HL-60 (cell line): ENCODE measurements at regions not wholly inside any gene's neighbourhood (a gene's known extent, or its start where the extent isn't known, plus 50 kb on each side); places are given as distances from the start of the nearest gene placed in this dataset.

Experiments used
- DNase-seq, 2 experiments: peaks; one replicate each; pipeline ENCODE4 v3.0.0-alpha.2; 2010 to 2020; ENCODE audit warnings: low read depth in 1 of 2, low spot score in 1 of 2
- H3K27ac ChIP-seq: fragments of 250-450 bp; sonication (Bioruptor Pico); replicated peaks from 2 replicates; pipeline ENCODE4 v1.5.1; 2020; ENCODE audit warnings: mild to moderate bottlenecking, moderate library complexity
- H3K27me3 ChIP-seq: fragments of 250-450 bp; sonication (Bioruptor Pico); 2 replicates; pipeline ENCODE4 v1.5.1; 2021; ENCODE audit warnings: mild to moderate bottlenecking, moderate library complexity; ENCODE audit not compliant: insufficient read depth, poor library complexity, severe bottlenecking
- H3K4me3 ChIP-seq: replicated peaks from 2 replicates; pipeline ENCODE4 v1.5.1; 2011; ENCODE audit warnings: mild to moderate bottlenecking, control low read depth, low read length; ENCODE audit not compliant: insufficient read depth
- CTCF ChIP-seq: IDR thresholded peaks from one replicate; pipeline ENCODE4 v1.5.1; 2011; ENCODE audit warnings: low read length, control low read depth, inconsistent platforms; ENCODE audit not compliant: insufficient read depth
- GABPA ChIP-seq: IDR thresholded peaks from 2 replicates; pipeline ENCODE4 v1.6.1; 2012; ENCODE audit warnings: low read depth
- POLR2AphosphoS5 ChIP-seq: IDR thresholded peaks from 2 replicates; pipeline ENCODE4 v1.6.1; 2012; ENCODE audit warnings: low read depth
- REST ChIP-seq: IDR thresholded peaks from 2 replicates; pipeline ENCODE4 v1.6.1; 2012; ENCODE audit warnings: low read depth; ENCODE audit not compliant: insufficient replicate concordance
- SPI1 ChIP-seq: IDR thresholded peaks from 2 replicates; pipeline ENCODE4 v1.6.1; 2012; ENCODE audit warnings: low read depth, mild to moderate bottlenecking, borderline replicate concordance

GRCh38 chr4:11720292-11720691 is 291.6 kb upstream of the HS3ST1 start:
- Histone ChIP-seq H3K4me3 (no peak overlapping the region), H3K27me3 (no peaks in the 10 kb centered on the region), H3K27ac (no peak overlapping the region)
- TF ChIP-seq CTCF (peak; percentile 19), SPI1 (no peak)
- no peak for DNase-seq

DNA sequence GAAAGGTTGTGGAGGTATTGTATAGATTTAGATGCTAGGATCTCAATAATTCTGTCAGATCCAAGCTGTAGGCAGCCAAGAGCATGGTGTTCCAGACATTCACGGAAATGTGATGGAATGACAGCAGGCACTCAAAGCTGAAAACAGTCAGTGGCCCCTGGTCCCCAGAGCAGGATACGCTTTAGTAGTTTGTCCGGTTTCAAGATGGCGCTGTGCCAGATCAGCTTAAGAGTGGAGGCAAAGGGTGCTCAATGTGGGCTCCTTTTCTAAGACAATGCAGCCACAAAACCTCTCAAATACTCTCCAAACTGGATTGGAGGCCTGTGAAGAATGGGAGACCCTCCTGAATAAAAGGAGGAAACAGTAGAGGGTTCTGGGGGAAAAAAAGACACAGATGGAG is 291.2 kb upstream of the HS3ST1 start:
- no peak overlapping the region for H3K4me3 ChIP-seq
- no peak for TF ChIP-seq REST
- no peak for DNase-seq
- H3K27ac ChIP-seq = no peak overlapping the region
- no peaks in the 10 kb centered on the region for H3K27me3 ChIP-seq

DNA sequence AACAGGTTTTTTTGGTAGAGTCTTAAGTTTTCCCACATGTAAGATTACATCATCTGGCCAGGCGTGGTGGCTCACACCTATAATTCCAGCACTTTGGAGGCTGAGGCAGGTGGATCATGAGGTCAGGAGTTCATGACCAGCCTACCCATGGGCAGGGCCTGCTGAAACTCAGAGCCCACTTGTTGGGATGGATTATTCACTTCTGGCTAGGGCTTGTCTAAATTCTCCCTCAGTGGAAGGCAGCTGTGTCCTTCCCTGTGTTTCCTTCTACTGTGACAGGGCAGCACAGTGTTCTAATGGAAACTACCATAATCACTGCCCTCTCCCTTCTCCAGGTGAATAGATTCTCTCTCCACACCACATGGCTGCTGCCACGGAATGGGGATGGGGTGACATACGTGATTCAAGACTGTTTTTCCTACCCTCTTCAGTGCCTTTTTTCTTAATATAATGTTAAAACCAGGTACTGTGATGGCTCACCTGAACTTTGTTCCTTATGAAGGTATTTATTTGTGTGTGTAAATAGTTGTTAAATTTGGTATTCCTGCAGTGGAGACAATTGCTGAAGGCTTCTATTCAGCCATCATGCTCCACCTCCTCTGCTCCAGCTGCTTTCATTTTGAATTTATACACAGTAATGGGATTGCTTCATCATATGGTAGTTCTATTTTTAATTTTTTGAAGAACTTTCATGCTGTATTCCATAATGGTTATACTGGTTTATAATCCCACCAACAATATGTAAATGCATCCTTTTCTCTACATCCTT is 287.2 kb upstream of the HS3ST1 start:
- TF ChIP-seq CTCF = no peak
- no peak overlapping the region for H3K4me3 ChIP-seq
- DNase-seq = no peak
- H3K27ac ChIP-seq = no peak overlapping the region
- no peaks in the 10 kb centered on the region for H3K27me3 ChIP-seq

GRCh38 chr4:11710453-11711093 is 281.9 kb upstream of the HS3ST1 start:
- H3K27ac ChIP-seq = no peak overlapping the region
- no peak for TF ChIP-seq REST
- no peak for TF ChIP-seq POLR2AphosphoS5
- no peak for TF ChIP-seq GABPA
- no peak for TF ChIP-seq SPI1
- no peak for TF ChIP-seq CTCF
- H3K27me3 ChIP-seq = no peaks in the 10 kb centered on the region
- DNase-seq = no peak
- no peak overlapping the region for H3K4me3 ChIP-seq
